Neural progenitor cell (in vitro differentiated cells): ENCODE measurements at regions not wholly inside any gene's neighbourhood (a gene's known extent, or its start where the extent isn't known, plus 50 kb on each side); places are given as distances from the start of the nearest gene placed in this dataset.

ENCODE experiments used
- DNase-seq: peaks from one replicate; pipeline ENCODE4 v3.0.0-alpha.2; 2016; ENCODE audit warnings: low spot score
- H2AFZ ChIP-seq: fragments of 200-600 bp; sonication (generic); replicated peaks from 2 replicates; pipeline ENCODE4 v1.6.1; 2016; ENCODE audit warnings: antibody characterized with exemption
- H3F3A ChIP-seq: fragments of 200-600 bp; sonication (generic); 2 replicates; pipeline ENCODE4 v1.6.1; 2016; ENCODE audit warnings: antibody characterized with exemption, low read depth
- H3K27ac ChIP-seq: fragments of 200-600 bp; sonication (generic); 2 replicates; pipeline ENCODE4 v1.5.1; 2016; ENCODE audit warnings: mild to moderate bottlenecking
- H3K27me3 ChIP-seq: fragments of 200-600 bp; sonication (generic); 2 replicates; pipeline ENCODE4 v1.6.1; 2016; ENCODE audit warnings: mild to moderate bottlenecking, moderate library complexity
- H3K36me3 ChIP-seq: fragments of 200-600 bp; sonication (generic); 2 replicates; pipeline ENCODE4 v1.5.1; 2016
- H3K4me1 ChIP-seq: fragments of 200-600 bp; sonication (generic); 2 replicates; pipeline ENCODE4 v1.6.1; 2016; ENCODE audit warnings: mixed run types
- H3K4me2 ChIP-seq: fragments of 200-600 bp; sonication (generic); 2 replicates; pipeline ENCODE4 v1.6.1; 2016
- H3K4me3 ChIP-seq: fragments of 200-600 bp; sonication (generic); 2 replicates; pipeline ENCODE4 v1.5.1; 2016
- H3K79me2 ChIP-seq: fragments of 200-600 bp; sonication (generic); 2 replicates; pipeline ENCODE4 v1.6.1; 2016; ENCODE audit warnings: low read depth
- H3K9ac ChIP-seq: fragments of 200-600 bp; sonication (generic); 2 replicates; pipeline ENCODE4 v1.6.1; 2016
- H3K9me3 ChIP-seq: fragments of 200-600 bp; sonication (generic); 2 replicates; pipeline ENCODE4 v1.5.1; 2016; ENCODE audit warnings: low read depth
- H4K20me1 ChIP-seq: fragments of 200-600 bp; sonication (generic); 2 replicates; pipeline ENCODE4 v1.6.1; 2016; ENCODE audit warnings: low read depth
- H3K27ac Mint-ChIP-seq: 3 replicates; pipeline ENCODE4 v1.8.0; 2021; ENCODE audit warnings: mixed read lengths
- H3K27me3 Mint-ChIP-seq: 2 replicates; pipeline ENCODE4 v1.8.0; 2022; ENCODE audit warnings: low read depth, mild to moderate bottlenecking, inconsistent platforms, moderate library complexity, mixed read lengths; ENCODE audit not compliant: insufficient read depth
- H3K36me3 Mint-ChIP-seq: 3 replicates; pipeline ENCODE4 v1.8.0; 2021; ENCODE audit warnings: mixed read lengths
- H3K4me1 Mint-ChIP-seq: 3 replicates; pipeline ENCODE4 v1.8.0; 2021; ENCODE audit warnings: mixed read lengths
- H3K4me3 Mint-ChIP-seq: 3 replicates; pipeline ENCODE4 v1.8.0; 2021; ENCODE audit warnings: mild to moderate bottlenecking, moderate library complexity, mixed read lengths
- H3K9me3 Mint-ChIP-seq: 3 replicates; pipeline ENCODE4 v1.8.0; 2020; ENCODE audit warnings: mixed read lengths
- EZH2 ChIP-seq: fragments of 200-600 bp; sonication (generic); IDR thresholded peaks from 2 replicates; pipeline ENCODE4 v1.6.1; 2017; ENCODE audit warnings: antibody characterized with exemption, mild to moderate bottlenecking, moderate library complexity
- EZH2phosphoT487 ChIP-seq: fragments of 200-600 bp; sonication (generic); IDR thresholded peaks from 2 replicates; pipeline ENCODE4 v1.6.1; 2017; ENCODE audit warnings: antibody characterized with exemption
- TF ChIP-seq, protein P1 (sequence below): fragments of 200-600 bp; sonication (generic); IDR thresholded peaks from 2 replicates; pipeline ENCODE4 v1.5.1; 2017; ENCODE audit warnings: antibody characterized with exemption, mild to moderate bottlenecking

GRCh38 chr10:4475827-4476490 lies 350.0 kb upstream of the AKR1E2 start:
- Mint-ChIP-seq H3K4me3 (no peak overlapping the region), H3K36me3 (no peaks in the 10 kb centered on the region), H3K27ac (no peak overlapping the region), H3K4me1 (peaks cover 8% of the 10 kb centered on the region), H3K27me3 (peaks cover 2% of the 10 kb centered on the region), H3K9me3 (no peaks in the 10 kb centered on the region)
- no peaks in the 10 kb centered on the region for H3K9me3 ChIP-seq
- H3K9ac ChIP-seq: no peak overlapping the region
- no peaks in the 10 kb centered on the region for H3K79me2 ChIP-seq
- H3K4me2 ChIP-seq: no peak overlapping the region
- no peak for DNase-seq
- H4K20me1 ChIP-seq: no peaks in the 10 kb centered on the region
- H3K36me3 ChIP-seq: no peaks in the 10 kb centered on the region
- no peaks in the 10 kb centered on the region for H3F3A ChIP-seq
- TF ChIP-seq EZH2phosphoT487: no peak
- no peak for TF ChIP-seq EZH2
- TF ChIP-seq, protein P1, sequence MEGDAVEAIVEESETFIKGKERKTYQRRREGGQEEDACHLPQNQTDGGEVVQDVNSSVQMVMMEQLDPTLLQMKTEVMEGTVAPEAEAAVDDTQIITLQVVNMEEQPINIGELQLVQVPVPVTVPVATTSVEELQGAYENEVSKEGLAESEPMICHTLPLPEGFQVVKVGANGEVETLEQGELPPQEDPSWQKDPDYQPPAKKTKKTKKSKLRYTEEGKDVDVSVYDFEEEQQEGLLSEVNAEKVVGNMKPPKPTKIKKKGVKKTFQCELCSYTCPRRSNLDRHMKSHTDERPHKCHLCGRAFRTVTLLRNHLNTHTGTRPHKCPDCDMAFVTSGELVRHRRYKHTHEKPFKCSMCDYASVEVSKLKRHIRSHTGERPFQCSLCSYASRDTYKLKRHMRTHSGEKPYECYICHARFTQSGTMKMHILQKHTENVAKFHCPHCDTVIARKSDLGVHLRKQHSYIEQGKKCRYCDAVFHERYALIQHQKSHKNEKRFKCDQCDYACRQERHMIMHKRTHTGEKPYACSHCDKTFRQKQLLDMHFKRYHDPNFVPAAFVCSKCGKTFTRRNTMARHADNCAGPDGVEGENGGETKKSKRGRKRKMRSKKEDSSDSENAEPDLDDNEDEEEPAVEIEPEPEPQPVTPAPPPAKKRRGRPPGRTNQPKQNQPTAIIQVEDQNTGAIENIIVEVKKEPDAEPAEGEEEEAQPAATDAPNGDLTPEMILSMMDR: no peak
- H3K4me3 ChIP-seq: no peak overlapping the region
- H3K27me3 ChIP-seq: no peaks in the 10 kb centered on the region
- no peak overlapping the region for H2AFZ ChIP-seq
- H3K4me1 ChIP-seq: no peaks in the 10 kb centered on the region
- no peak overlapping the region for H3K27ac ChIP-seq

GRCh38 chr10:4474829-4475228 lies 351.2 kb upstream of the AKR1E2 start:
- Histone ChIP-seq H3K4me1 (no peaks in the 10 kb centered on the region), H4K20me1 (no peaks in the 10 kb centered on the region), H3K4me3 (no peak overlapping the region), H3K9ac (no peak overlapping the region), H3K79me2 (no peaks in the 10 kb centered on the region), H3K9me3 (no peaks in the 10 kb centered on the region), H3K27me3 (no peaks in the 10 kb centered on the region), H2AFZ (no peak overlapping the region), H3K27ac (no peak overlapping the region), H3K4me2 (no peak overlapping the region), H3K36me3 (no peaks in the 10 kb centered on the region), H3F3A (no peaks in the 10 kb centered on the region)
- Mint-ChIP-seq H3K27ac (no peak overlapping the region), H3K27me3 (peaks cover 2% of the 10 kb centered on the region), H3K9me3 (no peaks in the 10 kb centered on the region), H3K36me3 (no peaks in the 10 kb centered on the region), H3K4me1 (peaks cover 11% of the 10 kb centered on the region), H3K4me3 (no peak overlapping the region)
- DNase-seq: no peak
- TF ChIP-seq EZH2phosphoT487: no peak
- TF ChIP-seq, protein P1: no peak
- no peak for TF ChIP-seq EZH2

DNA sequence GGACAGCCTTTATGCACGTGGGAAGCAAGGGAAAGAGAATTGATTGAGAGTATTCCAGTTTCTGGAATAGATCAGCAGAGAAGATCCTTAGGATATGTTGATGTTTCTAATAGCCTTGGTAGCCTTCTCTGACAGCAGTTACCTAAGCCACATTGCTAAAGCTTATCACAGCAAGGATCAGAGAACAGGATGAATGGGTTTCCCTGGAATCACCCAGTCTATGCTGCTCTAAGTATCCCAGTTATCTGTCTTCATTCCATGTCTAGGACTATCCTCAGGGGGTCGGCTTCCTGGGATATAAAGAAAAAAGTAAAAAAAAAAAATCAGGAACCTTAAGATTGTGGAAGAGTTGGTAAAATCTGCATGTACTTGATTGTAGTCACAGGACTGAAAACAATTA lies 352.0 kb upstream of the AKR1E2 start:
- Mint-ChIP-seq H3K27ac (no peak overlapping the region), H3K4me1 (peaks cover 12% of the 10 kb centered on the region), H3K36me3 (no peaks in the 10 kb centered on the region), H3K4me3 (no peak overlapping the region), H3K9me3 (no peaks in the 10 kb centered on the region), H3K27me3 (peaks cover 2% of the 10 kb centered on the region)
- Histone ChIP-seq H4K20me1 (no peaks in the 10 kb centered on the region), H3K79me2 (no peaks in the 10 kb centered on the region), H3K4me2 (no peak overlapping the region), H3K27me3 (no peaks in the 10 kb centered on the region), H3F3A (no peaks in the 10 kb centered on the region), H3K36me3 (no peaks in the 10 kb centered on the region), H3K9ac (no peak overlapping the region), H2AFZ (no peak overlapping the region), H3K27ac (no peak overlapping the region), H3K4me3 (no peak overlapping the region), H3K4me1 (no peaks in the 10 kb centered on the region), H3K9me3 (no peaks in the 10 kb centered on the region)
- TF ChIP-seq EZH2: no peak
- TF ChIP-seq, protein P1: no peak
- no peak for TF ChIP-seq EZH2phosphoT487
- DNase-seq: no peak
